Astrocyte of the spinal cord (primary cell): ENCODE measurements at regions not wholly inside any gene's neighbourhood (a gene's known extent, or its start where the extent isn't known, plus 50 kb on each side); places are given as distances from the start of the nearest gene placed in this dataset.

Experiments
- DNase-seq: peaks from one replicate; pipeline ENCODE4 v3.0.0; 2011; ENCODE audit warnings: low read depth, low spot score
- H3K4me3 ChIP-seq: 2 replicates; pipeline ENCODE4 v1.5.1; 2011; ENCODE audit warnings: low read depth, mild to moderate bottlenecking, low read length, moderate library complexity
- CTCF ChIP-seq: IDR thresholded peaks from 2 replicates; pipeline ENCODE4 v1.5.1; 2012; ENCODE audit warnings: low read depth, mild to moderate bottlenecking, low read length, inconsistent platforms
- in situ Hi-C: cut with HindIII; loops from 2 replicates; pipeline ENCODE4 v1.10.0; 2017; ENCODE audit warnings: low sequenced_read_pairs

DNA sequence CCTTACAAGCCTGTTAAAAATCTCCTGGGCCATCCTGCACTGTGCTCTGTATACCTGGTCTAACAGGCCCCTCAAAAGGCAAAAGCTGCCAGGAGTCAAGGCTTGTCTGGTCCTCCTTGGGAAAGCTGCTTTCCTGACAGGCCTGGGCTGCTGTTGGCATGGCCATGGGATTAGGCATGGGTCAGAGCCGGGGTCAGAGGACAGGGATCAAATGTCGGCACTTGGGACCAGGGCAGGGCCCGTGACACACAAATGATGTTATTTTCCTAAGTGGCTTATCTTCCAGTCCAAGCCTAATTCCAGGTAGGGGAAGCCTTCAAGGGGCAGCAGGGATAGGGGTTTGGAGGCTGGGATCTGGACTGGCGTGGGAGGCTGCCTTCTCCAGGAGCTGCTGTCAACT, 191.5 kb upstream of the GPR26 start:
- no peak for DNase-seq
- in situ Hi-C loops = no loop called here
- H3K4me3 ChIP-seq = no peak overlapping the region
- no peak for TF ChIP-seq CTCF

DNA sequence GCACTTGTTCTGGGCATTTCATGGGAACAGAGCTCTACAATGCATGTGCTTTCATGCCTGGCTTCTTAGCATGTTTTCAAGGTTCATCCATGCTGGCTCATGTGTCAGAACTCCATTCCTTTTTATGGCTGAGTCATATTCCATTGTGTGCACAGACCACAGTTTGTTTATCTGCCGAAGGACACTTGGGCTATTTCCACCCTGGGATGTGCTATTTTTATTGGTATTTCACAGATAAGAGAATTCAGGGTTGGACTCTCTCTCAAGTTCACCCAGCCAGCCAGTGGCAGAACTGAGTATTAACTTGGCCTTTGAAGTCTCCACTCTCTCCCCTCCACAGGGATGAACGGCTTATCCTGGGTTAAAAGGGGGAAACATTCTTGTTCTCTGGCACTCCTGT, 190.7 kb upstream of the GPR26 start:
- in situ Hi-C loops = no loop called here
- H3K4me3 ChIP-seq = no peak overlapping the region
- no peak for TF ChIP-seq CTCF
- DNase-seq = no peak

DNA sequence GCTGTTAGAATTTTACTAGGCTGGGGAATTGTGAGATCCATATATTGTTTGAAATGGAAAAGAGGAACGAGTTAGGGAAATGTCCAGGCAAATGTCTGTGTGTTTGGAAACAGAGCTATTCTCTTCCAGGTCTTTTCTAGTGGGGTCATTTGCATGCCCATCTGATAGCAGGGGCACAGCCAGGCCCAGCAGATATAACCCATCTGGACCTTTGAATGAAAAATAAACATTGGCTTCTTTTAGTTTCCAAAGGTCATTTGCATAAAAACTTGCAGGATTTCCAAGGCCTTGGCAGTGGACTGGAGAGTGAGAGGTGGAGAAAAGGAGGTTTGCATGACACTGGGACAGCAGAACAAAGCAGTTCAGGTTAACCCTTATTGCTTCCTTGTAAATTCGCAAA, 188.0 kb upstream of the GPR26 start:
- in situ Hi-C loops = no loop called here
- no peak for DNase-seq
- H3K4me3 ChIP-seq = no peak overlapping the region
- TF ChIP-seq CTCF = no peak

GRCh38 chr10:123479640-123480039, 186.5 kb upstream of the GPR26 start:
- TF ChIP-seq CTCF = no peak
- DNase-seq = no peak
- H3K4me3 ChIP-seq = no peak overlapping the region
- in situ Hi-C loops = no loop called here

GRCh38 chr10:123480344-123480743, 185.8 kb upstream of the GPR26 start:
- DNase-seq = no peak
- in situ Hi-C loops = no loop called here
- TF ChIP-seq CTCF = no peak
- no peak overlapping the region for H3K4me3 ChIP-seq

GRCh38 chr10:123480845-123481244, 185.3 kb upstream of the GPR26 start:
- no peak overlapping the region for H3K4me3 ChIP-seq
- no peak for DNase-seq
- no peak for TF ChIP-seq CTCF
- in situ Hi-C loops = no loop called here

GRCh38 chr10:123484722-123485121, 181.4 kb upstream of the GPR26 start:
- DNase-seq = no peak
- no peak overlapping the region for H3K4me3 ChIP-seq
- in situ Hi-C loops = no loop called here
- TF ChIP-seq CTCF = no peak
